ENCODE measurements at regions not wholly inside any gene's neighbourhood (a gene's known extent, or its start where the extent isn't known, plus 50 kb on each side); places are given as distances from the start of the nearest gene placed in this dataset.

GRCh38 chr3:43908456-43908855 is 217.7 kb downstream of the ABHD5 start:
- no peak for TF ChIP-seq CTCF (conservative IDR thresholded peaks at IDR 0.05 in 1 of 2, IDR thresholded peaks at IDR 0.05 in 1 of 2; ENCODE audit: extremely low read depth in 1 of 2, insufficient read depth in 1 of 2, low read depth in 1 of 2, low read length in 2 of 2)
- TF ChIP-seq EZH2 (IDR thresholded peaks at IDR 0.05; ENCODE audit: borderline replicate concordance, low read length) = no peak

All from mammary epithelial cell (primary cell).